IMR-90 (cell line): ENCODE measurements at regions not wholly inside any gene's neighbourhood (a gene's known extent, or its start where the extent isn't known, plus 50 kb on each side); places are given as distances from the start of the nearest gene placed in this dataset.

Source experiments
- ATAC-seq: fragments of 200-7000 bp; cut with Tn5 transposase; 2 replicates; pipeline ENCODE4 v1.9.1; 2020; ENCODE audit warnings: low read depth, mild to moderate bottlenecking, moderate library complexity
- BruUV-seq: library from RNA; stranded (reverse); fragments of 400-500 nt; replicated peaks from 2 replicates; lab custom pipeline; 2021; lab: Mats Ljungman, UMichigan
- CTCF ChIA-PET: fragments of 300-600 bp; formaldehyde crosslinking; extraction: SDS; loops from one replicate; lab custom pipeline; 2021; ENCODE audit warnings: antibody characterized with exemption; lab: Yijun Ruan, JAX
- POLR2A ChIA-PET: fragments of 300-600 bp; sonication (Branson Sonifier 250); formaldehyde crosslinking; loops from one replicate; lab custom pipeline; 2022; ENCODE audit warnings: antibody characterized with exemption; ENCODE audit not compliant: unreplicated experiment; lab: Charles Lee
- DNase-seq: peaks from one replicate; pipeline ENCODE4 v3.0.0; 2013
- H2AFZ ChIP-seq: replicated peaks from 2 replicates; pipeline ENCODE3; 2013; ENCODE audit warnings: low read length, mild to moderate bottlenecking; ENCODE audit not compliant: poor library complexity
- H2AK5ac ChIP-seq: 2 replicates; pipeline ENCODE4 v1.6.1; 2013; ENCODE audit warnings: low read depth, low read length, inconsistent platforms
- H2AK9ac ChIP-seq: replicated peaks from 2 replicates; pipeline ENCODE3; 2013; ENCODE audit warnings: mild to moderate bottlenecking, low read depth, low read length, moderate library complexity; ENCODE audit not compliant: poor library complexity
- H2BK120ac ChIP-seq: 2 replicates; pipeline ENCODE4 v1.6.1; 2013; ENCODE audit warnings: low read depth, low read length, inconsistent platforms
- H2BK15ac ChIP-seq: 3 replicates; pipeline ENCODE4 v1.6.1; 2013; ENCODE audit warnings: low read depth, low read length, inconsistent platforms
- H2BK20ac ChIP-seq: 2 replicates; pipeline ENCODE4 v1.6.1; 2013; ENCODE audit warnings: low read depth, mild to moderate bottlenecking, inconsistent platforms, low read length, moderate library complexity
- H2BK5ac ChIP-seq: 2 replicates; pipeline ENCODE4 v1.6.1; 2013; ENCODE audit warnings: mild to moderate bottlenecking, low read depth, low read length, inconsistent platforms; ENCODE audit not compliant: poor library complexity, severe bottlenecking
- H3K14ac ChIP-seq: replicated peaks from 2 replicates; pipeline ENCODE4 v1.6.1; 2013; ENCODE audit warnings: low read depth, low read length, inconsistent platforms
- H3K18ac ChIP-seq: 2 replicates; pipeline ENCODE4 v1.6.1; 2013; ENCODE audit warnings: low read depth, low read length, control low read depth
- H3K23ac ChIP-seq: 2 replicates; pipeline ENCODE4 v1.6.1; 2013; ENCODE audit warnings: low read depth, low read length, inconsistent platforms
- H3K27ac ChIP-seq: 2 replicates; pipeline ENCODE4 v1.5.1; 2013; ENCODE audit warnings: mild to moderate bottlenecking, control low read depth, low read length; ENCODE audit not compliant: insufficient read depth
- H3K27me3 ChIP-seq: 2 replicates; pipeline ENCODE4 v1.6.1; 2013; ENCODE audit warnings: low read length; ENCODE audit not compliant: control insufficient read depth, insufficient read depth
- H3K36me3 ChIP-seq: 2 replicates; pipeline ENCODE4 v1.6.1; 2013; ENCODE audit warnings: low read length, mixed read lengths; ENCODE audit not compliant: control insufficient read depth, insufficient read depth
- H3K4ac ChIP-seq: 2 replicates; pipeline ENCODE4 v1.6.1; 2013; ENCODE audit warnings: low read depth, low read length, inconsistent platforms
- H3K4me1 ChIP-seq: 2 replicates; pipeline ENCODE4 v1.6.1; 2013; ENCODE audit warnings: low read length, mixed read lengths; ENCODE audit not compliant: control insufficient read depth, insufficient read depth
- H3K4me2 ChIP-seq: 2 replicates; pipeline ENCODE4 v1.6.1; 2013; ENCODE audit warnings: low read depth, mild to moderate bottlenecking, control low read depth, low read length, moderate library complexity
- H3K4me3 ChIP-seq: 2 replicates; pipeline ENCODE4 v1.5.1; 2013; ENCODE audit warnings: low read depth, mild to moderate bottlenecking, control low read depth, low read length, moderate library complexity; ENCODE audit not compliant: insufficient read depth
- H3K56ac ChIP-seq: 2 replicates; pipeline ENCODE4 v1.6.1; 2013; ENCODE audit warnings: low read length, inconsistent platforms; ENCODE audit not compliant: insufficient read depth; ENCODE audit errors: extremely low read depth
- H3K79me1 ChIP-seq, 2 experiments: 2 replicates each; pipeline ENCODE4 v1.6.1; 2013; ENCODE audit warnings: low read length in 2 of 2, inconsistent platforms in 1 of 2, low read depth in 1 of 2
- H3K9ac ChIP-seq: 2 replicates; pipeline ENCODE4 v1.6.1; 2013; ENCODE audit warnings: low read depth, low read length, control low read depth
- H3K9me1 ChIP-seq: 2 replicates; pipeline ENCODE4 v1.6.1; 2013; ENCODE audit warnings: low read length, inconsistent platforms; ENCODE audit not compliant: insufficient read depth
- H3K9me3 ChIP-seq: 2 replicates; pipeline ENCODE4 v1.6.1; 2013; ENCODE audit warnings: low read length; ENCODE audit not compliant: control insufficient read depth, insufficient read depth
- H4K20me1 ChIP-seq: 2 replicates; pipeline ENCODE4 v1.6.1; 2013; ENCODE audit warnings: low read length, inconsistent platforms; ENCODE audit not compliant: insufficient read depth
- H4K5ac ChIP-seq: 2 replicates; pipeline ENCODE4 v1.6.1; 2013; ENCODE audit warnings: mild to moderate bottlenecking, low read depth, low read length, control low read depth
- H4K8ac ChIP-seq, 2 experiments: 2 replicates each; pipeline ENCODE4 v1.6.1; 2013; ENCODE audit warnings: low read depth in 2 of 2, low read length in 2 of 2, control low read depth in 1 of 2, inconsistent platforms in 1 of 2
- H4K91ac ChIP-seq: 2 replicates; pipeline ENCODE4 v1.6.1; 2013; ENCODE audit warnings: low read depth, low read length, inconsistent platforms; ENCODE audit not compliant: insufficient read depth
- BHLHE40 ChIP-seq: fragments of 150-350 bp; IDR thresholded peaks from 2 replicates; pipeline ENCODE4 v1.6.1; 2016; ENCODE audit warnings: mild to moderate bottlenecking, low read depth, low read length
- CEBPB ChIP-seq: IDR thresholded peaks from 2 replicates; pipeline ENCODE4 v1.6.1; 2012; ENCODE audit warnings: low read depth, low read length, improper control_type of control experiment
- CHD1 ChIP-seq: IDR thresholded peaks from 2 replicates; pipeline ENCODE4 v1.6.1; 2012; ENCODE audit warnings: low read depth, low read length, improper control_type of control experiment
- FOS ChIP-seq: fragments of 150-350 bp; IDR thresholded peaks from 2 replicates; pipeline ENCODE4 v1.6.1; 2016; ENCODE audit warnings: low read depth, low read length
- MAFK ChIP-seq: IDR thresholded peaks from 2 replicates; pipeline ENCODE4 v1.6.1; 2012; ENCODE audit warnings: low read depth, low read length, improper control_type of control experiment
- MAZ ChIP-seq: IDR thresholded peaks from 2 replicates; pipeline ENCODE4 v1.6.1; 2012; ENCODE audit warnings: low read depth, mild to moderate bottlenecking, low read length, improper control_type of control experiment, moderate library complexity, borderline replicate concordance
- POLR2A ChIP-seq: IDR thresholded peaks from 2 replicates; pipeline ENCODE4 v1.6.1; 2012; ENCODE audit warnings: mild to moderate bottlenecking, low read depth, low read length
- RAD21 ChIP-seq: IDR thresholded peaks from 2 replicates; pipeline ENCODE4 v1.6.1; 2012; ENCODE audit warnings: low read length, improper control_type of control experiment
- RCOR1 ChIP-seq: IDR thresholded peaks from 2 replicates; pipeline ENCODE4 v1.6.1; 2012; ENCODE audit warnings: mild to moderate bottlenecking, low read length, improper control_type of control experiment; ENCODE audit not compliant: insufficient replicate concordance
- RFX5 ChIP-seq: IDR thresholded peaks from 2 replicates; pipeline ENCODE4 v1.8.0; 2012; ENCODE audit warnings: low read depth, mild to moderate bottlenecking, low read length, moderate library complexity
- SMC3 ChIP-seq: fragments of 150-350 bp; IDR thresholded peaks from 2 replicates; pipeline ENCODE4 v1.6.1; 2016; ENCODE audit warnings: low read depth, mild to moderate bottlenecking, antibody characterized with exemption, low read length, moderate library complexity
- WGBS, 2 experiments: methylation state at CpG; one replicate each; pipeline versions ENCODE4 v1.1.5 to v1.1.7; 2013; ENCODE audit warnings: missing lambda C conversion rate in 2 of 2; ENCODE audit not compliant: insufficient read length in 1 of 2; ENCODE audit errors: extremely low coverage in 2 of 2; 5-methylcytosine and 5-hydroxymethylcytosine counted together
- dilution Hi-C: fragments of 300-500 bp; cut with HindIII; formaldehyde crosslinking; loops from one replicate; pipeline ENCODE4 v1.14.3; 2018; ENCODE audit warnings: low sequenced_read_pairs; ENCODE audit not compliant: unreplicated experiment
- in situ Hi-C: fragments of 300-500 bp; cut with MboI; formaldehyde crosslinking; loops from 3 replicates; pipeline ENCODE4 v1.14.3; 2019; ENCODE audit warnings: low sequenced_read_pairs, inconsistent platforms, mixed read lengths
- intact Hi-C: fragments of 100-400 bp; cut with micrococcal nuclease; formaldehyde crosslinking; loops from 2 replicates; pipeline ENCODE4 v1.10.0; 2022
- TF ChIP-seq, protein P1 (sequence below): fragments of 150-350 bp; IDR thresholded peaks from 2 replicates; pipeline ENCODE4 v1.6.1; 2017; ENCODE audit warnings: mild to moderate bottlenecking, antibody characterized with exemption, low read length, low read depth

DNA sequence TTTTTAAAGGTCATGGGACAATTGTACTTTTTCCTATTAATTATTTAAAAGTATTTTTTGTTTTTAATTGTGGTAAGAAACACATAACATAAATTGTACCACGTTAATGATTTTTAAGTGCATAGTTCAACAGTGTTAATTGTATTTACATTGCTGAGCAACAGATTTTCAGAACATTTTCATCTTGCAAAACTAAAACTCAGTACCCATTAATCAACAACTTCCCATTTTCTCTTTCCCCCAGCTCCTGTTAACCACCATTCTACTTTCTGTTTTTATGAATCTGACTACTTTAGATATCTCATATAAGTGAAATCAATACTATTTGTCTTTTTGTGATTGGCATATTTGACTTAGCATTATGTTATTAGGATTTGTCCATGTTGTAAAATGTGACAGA, 483.9 kb upstream of the ZNF804A start:
- no peaks in the 10 kb centered on the region for H3K4me1 ChIP-seq
- no peaks in the 10 kb centered on the region for H3K79me1 ChIP-seq
- no peak overlapping the region for H4K91ac ChIP-seq
- no peak overlapping the region for H3K4ac ChIP-seq
- no peak overlapping the region for H2BK15ac ChIP-seq
- H2AK5ac ChIP-seq = no peak overlapping the region
- DNase-seq = no peak
- H2AK9ac ChIP-seq = no peak overlapping the region
- BruUV-seq = no TSS peak
- in situ Hi-C loops (no loop called here), intact Hi-C loops (no loop called here), dilution Hi-C loops (no loop called here)
- H2BK20ac ChIP-seq = no peak overlapping the region
- no peak overlapping the region for H3K9ac ChIP-seq
- no peak overlapping the region for H3K4me2 ChIP-seq
- H3K36me3 ChIP-seq = no peaks in the 10 kb centered on the region
- H3K4me3 ChIP-seq = no peak overlapping the region
- WGBS, 2 experiments = no CpG with 5 or more reads among the region's 1 CpG
- no peaks in the 10 kb centered on the region for H3K9me1 ChIP-seq
- H4K5ac ChIP-seq = no peak overlapping the region
- no peak overlapping the region for H3K23ac ChIP-seq
- H3K27me3 ChIP-seq = no peaks in the 10 kb centered on the region
- no peak overlapping the region for H3K18ac ChIP-seq
- H2AFZ ChIP-seq = no peak overlapping the region
- H3K27ac ChIP-seq = no peak overlapping the region
- no peak overlapping the region for H3K14ac ChIP-seq
- H3K56ac ChIP-seq = no peak overlapping the region
- no peak for TF ChIP-seq RCOR1
- TF ChIP-seq MAFK = no peak
- TF ChIP-seq MAZ = no peak
- TF ChIP-seq, protein P1, sequence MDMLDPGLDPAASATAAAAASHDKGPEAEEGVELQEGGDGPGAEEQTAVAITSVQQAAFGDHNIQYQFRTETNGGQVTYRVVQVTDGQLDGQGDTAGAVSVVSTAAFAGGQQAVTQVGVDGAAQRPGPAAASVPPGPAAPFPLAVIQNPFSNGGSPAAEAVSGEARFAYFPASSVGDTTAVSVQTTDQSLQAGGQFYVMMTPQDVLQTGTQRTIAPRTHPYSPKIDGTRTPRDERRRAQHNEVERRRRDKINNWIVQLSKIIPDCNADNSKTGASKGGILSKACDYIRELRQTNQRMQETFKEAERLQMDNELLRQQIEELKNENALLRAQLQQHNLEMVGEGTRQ = no peak
- no peak for TF ChIP-seq RFX5
- TF ChIP-seq CEBPB = no peak
- TF ChIP-seq FOS = no peak
- TF ChIP-seq RAD21 = no peak
- TF ChIP-seq BHLHE40 = no peak
- TF ChIP-seq CHD1 = no peak
- no peak for TF ChIP-seq POLR2A
- no peak for TF ChIP-seq SMC3
- H4K8ac ChIP-seq = no peak overlapping the region
- ATAC-seq = no peak
- peaks cover 5% of the 10 kb centered on the region for H3K9me3 ChIP-seq
- H4K20me1 ChIP-seq = no peaks in the 10 kb centered on the region
- CTCF ChIA-PET = no interaction called here
- no peak overlapping the region for H2BK5ac ChIP-seq
- no peak overlapping the region for H2BK120ac ChIP-seq
- POLR2A ChIA-PET = no interaction called here
